ENCODE measurements at regions not wholly inside any gene's neighbourhood (a gene's known extent, or its start where the extent isn't known, plus 50 kb on each side); places are given as distances from the start of the nearest gene placed in this dataset.
A peak's percentile ranks its signal among the peaks of the same experiment; 100 is the strongest.

DNA sequence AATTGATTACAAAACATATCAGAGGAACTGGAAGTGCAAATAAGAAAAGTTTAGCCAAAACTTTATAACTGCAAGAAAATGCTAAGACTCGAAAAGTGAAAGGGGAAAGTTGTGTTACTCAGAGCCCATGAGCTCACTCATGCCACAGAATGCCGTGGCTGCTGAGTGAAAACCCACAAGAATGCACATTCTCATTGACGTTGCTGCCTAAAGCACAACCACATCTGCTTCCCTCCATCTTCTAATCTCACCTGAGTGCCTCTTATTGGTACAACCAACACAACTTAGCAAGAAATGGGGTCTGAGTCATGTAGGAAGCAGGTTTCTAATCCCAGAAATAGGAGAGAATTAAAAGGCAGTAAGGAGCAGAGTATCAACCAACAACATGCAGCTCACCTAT is 259.7 kb downstream of the LNPK start:
- WGBS, 2 donors: 88 to 90% methylated on average over 3 of the region's 3 CpGs
- H3K4me1 ChIP-seq: peaks cover 0 to 7% (median 0%) of the 10 kb centered on the region in 9 donors
- no peak for ATAC-seq

DNA sequence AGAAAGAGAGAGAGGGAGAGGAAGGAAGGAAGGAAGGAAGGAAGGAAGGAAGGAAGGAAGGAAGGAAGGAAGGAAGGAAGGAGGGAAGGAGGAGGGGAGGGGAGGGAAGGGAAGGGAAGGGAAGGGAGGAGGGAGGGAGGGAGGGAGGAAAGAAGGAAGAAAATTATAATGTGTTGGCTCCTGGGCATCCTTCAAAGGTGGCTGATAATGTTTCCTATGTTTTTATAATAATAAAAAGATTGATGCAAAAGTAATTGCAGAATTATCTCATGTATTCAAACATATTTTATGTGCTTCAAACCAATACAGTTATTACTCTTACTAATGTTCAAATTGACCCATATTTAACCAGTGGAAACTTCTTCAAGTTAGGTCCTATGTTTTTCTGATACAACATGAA is 260.9 kb downstream of the LNPK start:
- Histone ChIP-seq H3K27ac (no peak overlapping the region), H3K4me1 (peaks cover 0 to 7% (median 0%) of the 10 kb centered on the region in 9 donors), H3K9me3 (no peaks in the 10 kb centered on the region), H3K36me3 (no peaks in the 10 kb centered on the region), H3K27me3 (peaks cover 0 to 4% (median 0%) of the 10 kb centered on the region in 7 donors), H3K4me3 (no peak overlapping the region)
- ATAC-seq (no peak), DNase-seq (no peak)
- TF ChIP-seq, protein P1, sequence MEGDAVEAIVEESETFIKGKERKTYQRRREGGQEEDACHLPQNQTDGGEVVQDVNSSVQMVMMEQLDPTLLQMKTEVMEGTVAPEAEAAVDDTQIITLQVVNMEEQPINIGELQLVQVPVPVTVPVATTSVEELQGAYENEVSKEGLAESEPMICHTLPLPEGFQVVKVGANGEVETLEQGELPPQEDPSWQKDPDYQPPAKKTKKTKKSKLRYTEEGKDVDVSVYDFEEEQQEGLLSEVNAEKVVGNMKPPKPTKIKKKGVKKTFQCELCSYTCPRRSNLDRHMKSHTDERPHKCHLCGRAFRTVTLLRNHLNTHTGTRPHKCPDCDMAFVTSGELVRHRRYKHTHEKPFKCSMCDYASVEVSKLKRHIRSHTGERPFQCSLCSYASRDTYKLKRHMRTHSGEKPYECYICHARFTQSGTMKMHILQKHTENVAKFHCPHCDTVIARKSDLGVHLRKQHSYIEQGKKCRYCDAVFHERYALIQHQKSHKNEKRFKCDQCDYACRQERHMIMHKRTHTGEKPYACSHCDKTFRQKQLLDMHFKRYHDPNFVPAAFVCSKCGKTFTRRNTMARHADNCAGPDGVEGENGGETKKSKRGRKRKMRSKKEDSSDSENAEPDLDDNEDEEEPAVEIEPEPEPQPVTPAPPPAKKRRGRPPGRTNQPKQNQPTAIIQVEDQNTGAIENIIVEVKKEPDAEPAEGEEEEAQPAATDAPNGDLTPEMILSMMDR (IDR thresholded peaks at IDR 0.05): no peak
- intact Hi-C loops (cut with DNase I): no loop called here

More for the DNA sequence above, 259.7 kb downstream of the LNPK start:
- no peak for DNase-seq
- TF ChIP-seq, protein P1 (IDR thresholded peaks at IDR 0.05): no peak
- intact Hi-C loops (cut with DNase I): no loop called here
- no peaks in the 10 kb centered on the region for H3K9me3 ChIP-seq
- no peak overlapping the region for H3K27ac ChIP-seq
- no peaks in the 10 kb centered on the region for H3K36me3 ChIP-seq
- peaks cover 0 to 4% (median 0%) of the 10 kb centered on the region in 7 donors for H3K27me3 ChIP-seq
- no peak overlapping the region for H3K4me3 ChIP-seq

DNA sequence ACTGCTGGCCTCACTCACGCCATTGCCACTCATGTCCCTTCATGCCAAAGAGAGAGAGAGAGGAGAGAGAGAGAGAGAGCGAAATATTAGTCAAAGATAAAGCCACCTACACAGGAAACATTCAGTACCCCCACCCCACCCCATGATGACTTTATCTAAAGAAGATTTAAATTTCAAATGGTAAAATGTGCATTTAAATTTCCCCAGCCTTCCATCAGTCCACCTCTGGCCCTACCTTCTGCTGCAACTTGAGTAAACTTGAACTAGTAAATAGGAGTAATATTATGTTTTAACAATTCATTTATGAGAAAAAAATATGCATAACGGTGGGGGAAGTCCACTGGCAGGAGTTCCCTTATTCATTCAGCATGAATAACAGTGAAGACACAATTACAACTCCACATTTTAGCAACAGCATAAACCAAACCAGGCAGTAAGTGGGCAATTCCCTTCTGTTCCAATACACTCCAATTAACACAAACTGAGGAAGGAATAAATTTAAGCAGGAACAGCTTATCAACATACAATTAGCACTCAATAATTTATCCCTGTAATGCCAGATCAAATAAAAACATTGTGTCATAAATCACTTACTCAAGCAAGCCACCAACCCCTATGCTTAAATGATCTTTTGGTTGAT is 264.2 kb downstream of the LNPK start:
- WGBS, 2 donors: 71 to 74% methylated on average over 3 of the region's 3 CpGs
- Histone ChIP-seq H3K4me3 (no peak overlapping the region), H3K27me3 (peaks cover 0 to 2% (median 0%) of the 10 kb centered on the region in 7 donors), H3K9me3 (no peaks in the 10 kb centered on the region), H3K4me1 (peaks cover 0 to 3% (median 0%) of the 10 kb centered on the region in 9 donors), H3K27ac (no peak overlapping the region), H3K36me3 (no peaks in the 10 kb centered on the region)
- ATAC-seq: no peak
- intact Hi-C loops (cut with DNase I): no loop called here
- DNase-seq: no peak
- TF ChIP-seq, protein P1 (IDR thresholded peaks at IDR 0.05): no peak

DNA sequence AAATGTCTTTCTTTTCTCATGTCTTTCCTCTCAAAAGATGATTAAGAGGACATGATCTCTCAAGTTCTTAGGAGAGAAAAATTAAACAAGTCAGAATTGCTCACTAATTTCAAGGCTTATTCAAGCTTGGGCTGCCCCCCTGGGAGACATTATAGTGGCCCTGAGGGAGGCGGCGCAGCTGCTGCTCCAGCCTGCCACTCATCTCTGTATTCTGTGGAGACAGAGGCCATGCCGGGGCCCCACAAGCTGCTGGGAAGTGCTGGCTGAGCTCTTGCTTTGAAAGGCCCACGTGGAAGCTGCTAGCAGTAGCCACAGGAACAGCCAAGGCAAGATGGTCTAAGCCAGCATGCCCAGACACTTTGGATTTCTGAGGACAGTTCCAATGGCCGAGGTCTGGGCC is 267.4 kb downstream of the LNPK start:
- Histone ChIP-seq H3K4me1 (no peaks in the 10 kb centered on the region), H3K36me3 (no peaks in the 10 kb centered on the region), H3K9me3 (peaks cover 0 to 5% (median 0%) of the 10 kb centered on the region in 11 donors), H3K27ac (no peak overlapping the region), H3K4me3 (no peak overlapping the region), H3K27me3 (no peaks in the 10 kb centered on the region)
- ATAC-seq: no peak
- intact Hi-C loops (cut with DNase I): no loop called here
- TF ChIP-seq, protein P1 (IDR thresholded peaks at IDR 0.05): no peak
- 62 to 68% methylated on average over 5 of the region's 5 CpGs for WGBS, 2 donors
- DNase-seq: peak in 1 of 2 donors; percentile 18
